Mesenchymal stem cell (in vitro differentiated cells and primary cell): ENCODE measurements at regions not wholly inside any gene's neighbourhood (a gene's known extent, or its start where the extent isn't known, plus 50 kb on each side); places are given as distances from the start of the nearest gene placed in this dataset.

Source experiments
- DNase-seq: peaks from one replicate; pipeline ENCODE4 v3.0.0-alpha.2; 2013
- H2AFZ ChIP-seq: one replicate; pipeline ENCODE4 v1.6.1; 2013; ENCODE audit warnings: low read depth, mild to moderate bottlenecking, control low read depth, inconsistent platforms, low read length, moderate library complexity
- H2AK5ac ChIP-seq: 2 replicates; pipeline ENCODE4 v1.6.1; 2013; ENCODE audit warnings: low read length, moderate library complexity, mild to moderate bottlenecking, inconsistent platforms; ENCODE audit not compliant: severe bottlenecking
- H2BK120ac ChIP-seq: one replicate; pipeline ENCODE4 v1.6.1; 2013; ENCODE audit warnings: low read depth, mild to moderate bottlenecking, inconsistent platforms, low read length, moderate library complexity
- H2BK12ac ChIP-seq, 2 experiments: one replicate each; pipeline ENCODE4 v1.6.1; 2013; ENCODE audit warnings: inconsistent platforms in 2 of 2, low read length in 2 of 2, mild to moderate bottlenecking in 2 of 2, moderate library complexity in 2 of 2, control low read depth in 1 of 2
- H2BK15ac ChIP-seq: one replicate; pipeline ENCODE4 v1.6.1; 2013; ENCODE audit warnings: mild to moderate bottlenecking, low read depth, inconsistent platforms; ENCODE audit not compliant: poor library complexity, severe bottlenecking
- H2BK5ac ChIP-seq: 2 replicates; pipeline ENCODE4 v1.6.1; 2013; ENCODE audit warnings: low read depth, mild to moderate bottlenecking, low read length, control low read depth, inconsistent platforms; ENCODE audit not compliant: poor library complexity, severe bottlenecking
- H3K14ac ChIP-seq, 2 experiments: one replicate each; pipeline ENCODE4 v1.6.1; 2013; ENCODE audit warnings: inconsistent platforms in 2 of 2, low read length in 2 of 2, control low read depth in 1 of 2, mild to moderate bottlenecking in 1 of 2, moderate library complexity in 1 of 2
- H3K18ac ChIP-seq, 2 experiments: one replicate each; pipeline ENCODE4 v1.6.1; 2013; ENCODE audit warnings: inconsistent platforms in 2 of 2, low read length in 2 of 2, control low read depth in 1 of 2, low read depth in 1 of 2, mild to moderate bottlenecking in 1 of 2
- H3K23ac ChIP-seq, 2 experiments: one replicate each; pipeline ENCODE4 v1.6.1; 2013; ENCODE audit warnings: inconsistent platforms in 2 of 2, low read length in 2 of 2, mild to moderate bottlenecking in 2 of 2, moderate library complexity in 2 of 2, control low read depth in 1 of 2
- H3K27ac ChIP-seq: 2 replicates; pipeline ENCODE4 v1.5.1; 2013; ENCODE audit warnings: mild to moderate bottlenecking, moderate library complexity, low read length, control low read depth, inconsistent platforms; ENCODE audit not compliant: poor library complexity, severe bottlenecking
- H3K27me3 ChIP-seq, 2 experiments: 2 replicates each; pipeline versions ENCODE4 v1.6.1 to v1.7.0; 2013; ENCODE audit warnings: low read length in 2 of 2, mild to moderate bottlenecking in 2 of 2, moderate library complexity in 2 of 2, control low read depth in 1 of 2, inconsistent platforms in 1 of 2; ENCODE audit not compliant: control insufficient read depth in 1 of 2, insufficient read depth in 1 of 2
- H3K36me3 ChIP-seq, 2 experiments: 2 replicates each; pipeline versions ENCODE4 v1.6.1 to v1.7.0; 2013; ENCODE audit warnings: low read length in 2 of 2, control low read depth in 1 of 2, inconsistent platforms in 1 of 2, low read depth in 1 of 2, mild to moderate bottlenecking in 1 of 2; ENCODE audit not compliant: insufficient read depth in 2 of 2, control insufficient read depth in 1 of 2
- H3K4ac ChIP-seq, 2 experiments: one replicate each; pipeline ENCODE4 v1.6.1; 2013; ENCODE audit warnings: inconsistent platforms in 2 of 2, low read length in 2 of 2, mild to moderate bottlenecking in 2 of 2, moderate library complexity in 2 of 2, control low read depth in 1 of 2, low read depth in 1 of 2
- H3K4me1 ChIP-seq: 2 replicates; pipeline ENCODE4 v1.6.1; 2013; ENCODE audit warnings: low read depth, low read length, control low read depth; ENCODE audit not compliant: control insufficient read depth, insufficient read depth
- H3K4me2 ChIP-seq: 2 replicates; pipeline ENCODE4 v1.6.1; 2013; ENCODE audit warnings: low read length, mild to moderate bottlenecking, inconsistent platforms; ENCODE audit not compliant: poor library complexity, severe bottlenecking
- H3K4me3 ChIP-seq, 2 experiments: 2 replicates each; pipeline versions ENCODE4 v1.5.1 to v1.7.0; 2013; ENCODE audit warnings: low read length in 2 of 2, mild to moderate bottlenecking in 2 of 2, control low read depth in 1 of 2, low read depth in 1 of 2; ENCODE audit not compliant: insufficient read depth in 1 of 2
- H3K79me1 ChIP-seq: replicated peaks from 2 replicates; pipeline ENCODE4 v1.6.1; 2013; ENCODE audit warnings: mild to moderate bottlenecking, control low read depth, low read length, inconsistent platforms; ENCODE audit not compliant: poor library complexity, severe bottlenecking
- H3K9ac ChIP-seq: 2 replicates; pipeline ENCODE4 v1.7.0; 2013; ENCODE audit warnings: mild to moderate bottlenecking, low read length, moderate library complexity
- H3K9me3 ChIP-seq: 2 replicates; pipeline ENCODE4 v1.7.0; 2013; ENCODE audit warnings: mild to moderate bottlenecking, low read length; ENCODE audit not compliant: control insufficient read depth
- H4K8ac ChIP-seq: one replicate; pipeline ENCODE4 v1.6.1; 2013; ENCODE audit warnings: inconsistent platforms, mild to moderate bottlenecking, low read length, moderate library complexity
- H4K91ac ChIP-seq: one replicate; pipeline ENCODE4 v1.6.1; 2013; ENCODE audit warnings: mild to moderate bottlenecking, low read length, inconsistent platforms
- WGBS: methylation state at CpG from one replicate; pipeline ENCODE4 v1.1.7; 2013; ENCODE audit warnings: mixed read lengths; 5-methylcytosine and 5-hydroxymethylcytosine counted together

DNA sequence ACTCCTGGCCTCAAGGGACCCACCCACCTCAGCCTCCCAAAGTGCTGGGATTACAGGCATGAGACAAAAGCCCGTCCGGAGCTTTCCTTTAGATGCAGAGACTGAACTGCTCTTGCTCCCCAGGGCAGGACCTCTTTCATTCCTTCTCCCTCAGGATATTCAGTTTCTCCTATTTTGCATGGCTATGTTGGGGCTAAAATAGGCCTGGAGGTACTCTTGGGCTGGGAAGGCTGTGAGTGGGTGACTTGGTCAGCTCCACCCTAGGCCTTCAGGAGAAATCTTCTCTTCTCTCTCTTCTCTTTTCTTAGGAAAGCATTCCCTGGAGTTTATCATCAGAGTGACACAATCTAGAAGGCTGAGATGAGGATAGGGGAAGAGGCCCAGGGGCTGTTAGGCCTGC, 126.4 kb downstream of the LRRC70 start:
- Histone ChIP-seq H2AFZ (no peak overlapping the region), H3K4ac (no peak overlapping the region), H3K27ac (no peak overlapping the region), H3K18ac (no peak overlapping the region), H2BK15ac (no peak overlapping the region), H3K79me1 (no peaks in the 10 kb centered on the region), H3K4me1 (no peaks in the 10 kb centered on the region), H2AK5ac (no peak overlapping the region), H2BK12ac (no peak overlapping the region), H2BK120ac (no peak overlapping the region), H3K23ac (no peak overlapping the region), H3K27me3 (no peaks in the 10 kb centered on the region), H3K36me3 (no peaks in the 10 kb centered on the region), H4K91ac (no peak overlapping the region), H3K4me3 (no peak overlapping the region), H4K8ac (no peak overlapping the region), H3K14ac (no peak overlapping the region), H3K9ac (no peak overlapping the region), H2BK5ac (no peak overlapping the region), H3K9me3 (peaks cover 17% of the 10 kb centered on the region), H3K4me2 (no peak overlapping the region)
- no peak for DNase-seq
- WGBS, result no CpG with 5 or more reads among the region's 2 CpGs

DNA sequence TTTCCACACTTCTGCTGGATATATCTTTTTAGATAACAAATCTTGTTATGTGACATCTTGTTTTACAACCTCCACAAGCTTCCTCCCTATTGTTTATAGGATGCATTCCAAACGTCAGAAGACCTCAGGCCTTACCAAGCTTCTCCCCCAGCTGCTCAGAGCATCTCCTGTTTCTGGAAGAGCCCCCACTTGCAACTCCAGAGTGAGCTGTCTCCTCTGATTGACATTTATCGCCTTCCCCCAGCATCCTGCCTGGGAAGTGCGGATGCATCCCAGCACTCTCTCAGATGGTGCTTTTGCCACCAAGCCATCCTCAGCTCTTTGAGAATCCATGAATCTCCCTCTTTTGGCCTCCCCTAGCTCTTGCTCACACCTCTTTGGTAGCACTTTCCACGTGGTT, 123.5 kb downstream of the LRRC70 start:
- Histone ChIP-seq H3K27ac (no peak overlapping the region), H3K18ac (no peak overlapping the region), H3K9me3 (peaks cover 10% of the 10 kb centered on the region), H3K14ac (no peak overlapping the region), H4K91ac (no peak overlapping the region), H2AFZ (no peak overlapping the region), H2BK120ac (no peak overlapping the region), H2BK15ac (no peak overlapping the region), H2AK5ac (no peak overlapping the region), H3K36me3 (no peaks in the 10 kb centered on the region), H2BK5ac (no peak overlapping the region), H3K4ac (no peak overlapping the region), H3K79me1 (no peaks in the 10 kb centered on the region), H3K4me2 (no peak overlapping the region), H2BK12ac (no peak overlapping the region), H4K8ac (no peak overlapping the region), H3K27me3 (no peaks in the 10 kb centered on the region), H3K4me1 (no peaks in the 10 kb centered on the region), H3K4me3 (no peak overlapping the region), H3K9ac (no peak overlapping the region), H3K23ac (no peak overlapping the region)
- 58% methylated on average over 3 of the region's 4 CpGs for WGBS
- no peak for DNase-seq

DNA sequence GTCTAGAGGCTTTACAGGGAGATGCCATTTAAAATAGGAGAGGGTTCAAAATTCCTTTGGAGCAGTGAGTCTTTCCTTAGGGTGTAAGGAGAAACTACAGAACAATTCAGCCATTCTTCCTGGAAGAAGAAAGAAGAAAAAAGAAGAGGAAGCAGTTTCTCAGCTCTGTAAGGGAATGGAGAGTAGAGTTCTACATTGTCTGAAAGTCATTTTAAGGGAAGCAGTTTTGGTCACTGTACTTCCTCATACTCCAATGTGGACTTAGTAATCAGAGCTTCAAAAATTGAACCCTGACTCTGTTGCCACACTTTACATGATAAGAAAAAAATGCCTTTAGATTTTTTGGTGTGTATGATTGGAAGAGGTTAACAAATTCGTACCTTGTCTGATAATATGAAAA, 122.4 kb downstream of the LRRC70 start:
- no peak overlapping the region for H2AFZ ChIP-seq
- H2BK15ac ChIP-seq, result no peak overlapping the region
- H3K4me3 ChIP-seq, result no peak overlapping the region
- no peaks in the 10 kb centered on the region for H3K27me3 ChIP-seq
- H2BK120ac ChIP-seq, result no peak overlapping the region
- H3K18ac ChIP-seq, result no peak overlapping the region
- H2BK5ac ChIP-seq, result no peak overlapping the region
- H3K4me1 ChIP-seq, result no peaks in the 10 kb centered on the region
- H3K79me1 ChIP-seq, result no peaks in the 10 kb centered on the region
- H4K91ac ChIP-seq, result no peak overlapping the region
- no peaks in the 10 kb centered on the region for H3K36me3 ChIP-seq
- H3K27ac ChIP-seq, result no peak overlapping the region
- H3K23ac ChIP-seq, result no peak overlapping the region
- H2BK12ac ChIP-seq, result no peak overlapping the region
- H3K9ac ChIP-seq, result no peak overlapping the region
- no peak overlapping the region for H2AK5ac ChIP-seq
- no peak overlapping the region for H3K4me2 ChIP-seq
- no peak overlapping the region for H4K8ac ChIP-seq
- DNase-seq, result no peak
- 90% methylated on average over 1 of the region's 1 CpG for WGBS
- H3K4ac ChIP-seq, result no peak overlapping the region
- no peak overlapping the region for H3K14ac ChIP-seq
- H3K9me3 ChIP-seq, result peaks cover 5% of the 10 kb centered on the region

- DNase-seq, result no peak
- no peak overlapping the region for H3K9ac ChIP-seq
- no peak overlapping the region for H3K27ac ChIP-seq
- H2BK5ac ChIP-seq, result no peak overlapping the region
- H3K27me3 ChIP-seq, result no peaks in the 10 kb centered on the region
- H3K4me3 ChIP-seq, result no peak overlapping the region
- H2BK120ac ChIP-seq, result no peak overlapping the region
- peaks cover 5% of the 10 kb centered on the region for H3K9me3 ChIP-seq
- no peak overlapping the region for H4K91ac ChIP-seq
- no peak overlapping the region for H2AK5ac ChIP-seq
- 70% methylated on average over 1 of the region's 1 CpG for WGBS
- no peak overlapping the region for H3K14ac ChIP-seq
- no peak overlapping the region for H4K8ac ChIP-seq
- no peaks in the 10 kb centered on the region for H3K79me1 ChIP-seq
- H2BK15ac ChIP-seq, result no peak overlapping the region
- no peaks in the 10 kb centered on the region for H3K36me3 ChIP-seq
- H2BK12ac ChIP-seq, result no peak overlapping the region
- no peak overlapping the region for H3K18ac ChIP-seq
- no peak overlapping the region for H2AFZ ChIP-seq
- no peaks in the 10 kb centered on the region for H3K4me1 ChIP-seq
- no peak overlapping the region for H3K23ac ChIP-seq
- no peak overlapping the region for H3K4me2 ChIP-seq
- H3K4ac ChIP-seq, result no peak overlapping the region
Measured at GRCh38 chr5:62698756-62699155, 120.1 kb downstream of the LRRC70 start.
